H9 (cell line): ENCODE measurements at regions not wholly inside any gene's neighbourhood (a gene's known extent, or its start where the extent isn't known, plus 50 kb on each side); places are given as distances from the start of the nearest gene placed in this dataset.

ENCODE experiments used
- DNase-seq: peaks from one replicate; pipeline ENCODE4 v3.0.0-alpha.2; 2017
- H2AFZ ChIP-seq: one replicate; pipeline ENCODE4 v1.6.1; 2013; ENCODE audit warnings: mild to moderate bottlenecking, low read length, control low read depth, moderate library complexity
- H2AK5ac ChIP-seq: 2 replicates; pipeline ENCODE4 v1.6.1; 2013; ENCODE audit warnings: low read length, control low read depth, mixed read lengths; ENCODE audit not compliant: insufficient read length
- H2BK120ac ChIP-seq: one replicate; pipeline ENCODE4 v1.6.1; 2013; ENCODE audit warnings: low read depth, mild to moderate bottlenecking, low read length, control low read depth, inconsistent platforms; ENCODE audit not compliant: poor library complexity, severe bottlenecking
- H2BK12ac ChIP-seq: 2 replicates; pipeline ENCODE4 v1.6.1; 2013; ENCODE audit warnings: low read length, control low read depth, mixed read lengths, low read depth; ENCODE audit not compliant: insufficient read length
- H2BK15ac ChIP-seq: 2 replicates; pipeline ENCODE4 v1.6.1; 2013; ENCODE audit warnings: low read depth, low read length, control low read depth
- H2BK20ac ChIP-seq: one replicate; pipeline ENCODE4 v1.6.1; 2013; ENCODE audit warnings: low read depth, mild to moderate bottlenecking, low read length, control low read depth, inconsistent platforms; ENCODE audit not compliant: poor library complexity, severe bottlenecking
- H2BK5ac ChIP-seq: 2 replicates; pipeline ENCODE4 v1.6.1; 2013; ENCODE audit warnings: low read length, control low read depth, mixed read lengths; ENCODE audit not compliant: insufficient read length
- H3K14ac ChIP-seq: 2 replicates; pipeline ENCODE4 v1.6.1; 2013; ENCODE audit warnings: low read length, control low read depth; ENCODE audit not compliant: insufficient read depth
- H3K18ac ChIP-seq: 2 replicates; pipeline ENCODE4 v1.6.1; 2013; ENCODE audit warnings: low read depth, mild to moderate bottlenecking, mixed read lengths, low read length, control low read depth; ENCODE audit not compliant: insufficient read length
- H3K23ac ChIP-seq: 2 replicates; pipeline ENCODE4 v1.6.1; 2013; ENCODE audit warnings: low read length, control low read depth, mixed read lengths, low read depth; ENCODE audit not compliant: insufficient read length
- H3K23me2 ChIP-seq: 2 replicates; pipeline ENCODE4 v1.6.1; 2013; ENCODE audit warnings: low read depth, mild to moderate bottlenecking, mixed read lengths, low read length, control low read depth; ENCODE audit not compliant: insufficient read length, poor library complexity, severe bottlenecking
- H3K27ac ChIP-seq: 2 replicates; pipeline ENCODE4 v1.5.1; 2013; ENCODE audit warnings: low read length, control low read depth, mixed read lengths, low read depth; ENCODE audit not compliant: insufficient read length
- H3K27me3 ChIP-seq: 2 replicates; pipeline ENCODE4 v1.6.1; 2013; ENCODE audit warnings: low read length, control low read depth, inconsistent platforms; ENCODE audit not compliant: insufficient read depth
- H3K4ac ChIP-seq: 2 replicates; pipeline ENCODE4 v1.6.1; 2013; ENCODE audit warnings: low read depth, mild to moderate bottlenecking, control low read depth, inconsistent platforms, low read length, moderate library complexity
- H3K4me1 ChIP-seq: 2 replicates; pipeline ENCODE4 v1.6.1; 2013; ENCODE audit warnings: low read length, control low read depth, inconsistent platforms; ENCODE audit not compliant: insufficient read depth
- H3K4me2 ChIP-seq: 2 replicates; pipeline ENCODE4 v1.6.1; 2013; ENCODE audit warnings: low read length, control low read depth, mixed read lengths; ENCODE audit not compliant: insufficient read length, insufficient read depth
- H3K56ac ChIP-seq: 2 replicates; pipeline ENCODE4 v1.6.1; 2013; ENCODE audit warnings: low read depth, mild to moderate bottlenecking, mixed read lengths, low read length, control low read depth; ENCODE audit not compliant: insufficient read length
- H3K79me1 ChIP-seq: 2 replicates; pipeline ENCODE4 v1.6.1; 2013; ENCODE audit warnings: low read depth, mild to moderate bottlenecking, moderate library complexity, low read length, control low read depth, inconsistent platforms; ENCODE audit not compliant: insufficient read depth, poor library complexity, severe bottlenecking
- H3K79me2 ChIP-seq: 2 replicates; pipeline ENCODE4 v1.6.1; 2013; ENCODE audit warnings: low read length, control low read depth, inconsistent platforms; ENCODE audit not compliant: insufficient read depth
- H3K9ac ChIP-seq: 2 replicates; pipeline ENCODE4 v1.6.1; 2013; ENCODE audit warnings: low read length, control low read depth, mixed read lengths; ENCODE audit not compliant: insufficient read length; ENCODE audit errors: extremely low read depth
- H3K9me3 ChIP-seq: one replicate; pipeline ENCODE4 v1.6.1; 2013; ENCODE audit warnings: low read depth, low read length, inconsistent platforms; ENCODE audit not compliant: control insufficient read depth
- H3T11ph ChIP-seq: one replicate; pipeline ENCODE4 v1.6.1; 2013; ENCODE audit warnings: mild to moderate bottlenecking, low read length, control low read depth, inconsistent platforms
- H4K20me1 ChIP-seq: one replicate; pipeline ENCODE4 v1.6.1; 2013; ENCODE audit not compliant: control insufficient read depth, insufficient read length, insufficient read depth
- H4K5ac ChIP-seq: 2 replicates; pipeline ENCODE4 v1.6.1; 2013; ENCODE audit warnings: low read depth, mild to moderate bottlenecking, mixed read lengths, low read length, control low read depth; ENCODE audit not compliant: insufficient read length
- H4K8ac ChIP-seq: replicated peaks from 2 replicates; pipeline ENCODE4 v1.6.1; 2013; ENCODE audit warnings: low read length, control low read depth, mixed read lengths, low read depth; ENCODE audit not compliant: insufficient read length
- H4K91ac ChIP-seq: 2 replicates; pipeline ENCODE4 v1.6.1; 2013; ENCODE audit warnings: low read depth, mild to moderate bottlenecking, moderate library complexity, mixed read lengths, low read length, control low read depth; ENCODE audit not compliant: insufficient read length
- H3K27ac Mint-ChIP-seq, 3 experiments: 2 replicates in 2 of 3; 3 replicates in 1 of 3; pipeline ENCODE4 v1.8.0; 2020 to 2021; ENCODE audit warnings: mixed read lengths in 3 of 3, mild to moderate bottlenecking in 1 of 3, moderate library complexity in 1 of 3
- H3K27me3 Mint-ChIP-seq: 2 replicates; pipeline ENCODE4 v1.8.0; 2021; ENCODE audit warnings: low read depth, mild to moderate bottlenecking, moderate library complexity, mixed read lengths
- H3K36me3 Mint-ChIP-seq, 3 experiments: 2 replicates in 2 of 3; 3 replicates in 1 of 3; pipeline ENCODE4 v1.8.0; 2020 to 2021; ENCODE audit warnings: low read depth in 3 of 3, mixed read lengths in 3 of 3; ENCODE audit not compliant: insufficient read depth in 1 of 3
- H3K4me1 Mint-ChIP-seq, 2 experiments: 2 replicates each; pipeline ENCODE4 v1.8.0; 2020; ENCODE audit warnings: mixed read lengths in 2 of 2
- H3K4me3 Mint-ChIP-seq, 2 experiments: 2 replicates in 1 of 2; 3 replicates in 1 of 2; pipeline ENCODE4 v1.8.0; 2020 to 2021; ENCODE audit warnings: mild to moderate bottlenecking in 2 of 2, mixed read lengths in 2 of 2, moderate library complexity in 1 of 2
- H3K9me3 Mint-ChIP-seq, 2 experiments: 2 replicates in 1 of 2; 3 replicates in 1 of 2; pipeline ENCODE4 v1.8.0; 2020; ENCODE audit warnings: mild to moderate bottlenecking in 2 of 2, mixed read lengths in 2 of 2, moderate library complexity in 1 of 2
- CTCF ChIP-seq: fragments of 200-600 bp; sonication (generic); conservative IDR thresholded peaks from 3 replicates; pipeline ENCODE4 v1.8.0; 2021; ENCODE audit warnings: antibody characterized with exemption, mild to moderate bottlenecking
- WGBS: extraction: QIAGEN DNeasy Blood & Tissue Kit; methylation state at CpG from one replicate; pipeline ENCODE4 v1.1.7; 2013; ENCODE audit warnings: missing lambda C conversion rate, low lambda C conversion rate, mixed read lengths; ENCODE audit not compliant: insufficient read length; ENCODE audit errors: extremely low coverage; 5-methylcytosine and 5-hydroxymethylcytosine counted together

GRCh38 chr6:169991913-169992312 is 240.5 kb downstream of the ERMARD start:
- Histone ChIP-seq H3K18ac (no peak overlapping the region), H4K5ac (no peak overlapping the region), H4K91ac (no peak overlapping the region), H3K4me2 (no peak overlapping the region), H2BK15ac (no peak overlapping the region), H3K79me1 (no peaks in the 10 kb centered on the region), H4K20me1 (no peaks in the 10 kb centered on the region), H3K9ac (no peak overlapping the region), H3K27ac (no peak overlapping the region), H2BK12ac (no peak overlapping the region), H3K27me3 (no peaks in the 10 kb centered on the region), H3K23me2 (no peaks in the 10 kb centered on the region), H3T11ph (no peak overlapping the region), H3K79me2 (no peaks in the 10 kb centered on the region), H3K4me1 (no peaks in the 10 kb centered on the region; the same call in 1 of the 2 replicates), H3K23ac (no peak overlapping the region), H3K4ac (no peak overlapping the region), H2BK20ac (no peak overlapping the region), H3K14ac (no peak overlapping the region), H2AK5ac (no peak overlapping the region), H3K56ac (no peak overlapping the region), H2AFZ (no peak overlapping the region), H4K8ac (no peak overlapping the region), H2BK5ac (no peak overlapping the region), H2BK120ac (no peak overlapping the region), H3K9me3 (no peaks in the 10 kb centered on the region)
- no peaks in the 10 kb centered on the region for H3K9me3 Mint-ChIP-seq
- H3K27me3 Mint-ChIP-seq = peaks cover 4% of the 10 kb centered on the region; the same call in 1 of the 2 replicates
- no peaks in the 10 kb centered on the region for H3K36me3 Mint-ChIP-seq
- TF ChIP-seq CTCF = no peak
- 0 out of 7 replicates have a peak overlapping the region, but pooled peaks of 1 of the 3 experiments have one; percentile 3 for H3K27ac Mint-ChIP-seq
- H3K4me3 Mint-ChIP-seq = no peak overlapping the region
- H3K4me1 Mint-ChIP-seq = peaks cover 6 to 8% of the 10 kb centered on the region in 2 experiments; a peak in 3 of 4 replicates
- peak; percentile 12 for DNase-seq
- WGBS = no CpG with 5 or more reads among the region's 8 CpGs
